ENCODE measurements at regions not wholly inside any gene's neighbourhood (a gene's known extent, or its start where the extent isn't known, plus 50 kb on each side); places are given as distances from the start of the nearest gene placed in this dataset.
"Not testable (repeated sequence)": the region's sequence is repeated elsewhere in the genome, so short reads cannot be mapped to it uniquely, and the experiment has no call there.

GRCh38 chr2:72078773-72079172 lies 68.9 kb downstream of the CYP26B1 start:
- DNase-seq, result no peak

- no peak for DNase-seq
Observed at GRCh38 chr2:72077702-72078169, 69.9 kb downstream of the CYP26B1 start.

- not testable (repeated sequence) for DNase-seq
Observed at GRCh38 chr2:72073373-72073772, 74.3 kb downstream of the CYP26B1 start.

GRCh38 chr2:72064197-72064596 lies 83.5 kb downstream of the CYP26B1 start:
- not testable (repeated sequence) for DNase-seq

- no peak for DNase-seq
Observed at GRCh38 chr2:72062336-72062735, 85.3 kb downstream of the CYP26B1 start.

GRCh38 chr2:72057308-72057707 lies 90.4 kb downstream of the CYP26B1 start:
- DNase-seq, result no peak

- no peak for DNase-seq
Observed at GRCh38 chr2:72051971-72052505, 95.6 kb downstream of the CYP26B1 start.

GRCh38 chr2:72051204-72051603 lies 96.5 kb downstream of the CYP26B1 start:
- no peak for DNase-seq

GRCh38 chr2:72050734-72051133 lies 96.9 kb downstream of the CYP26B1 start:
- no peak for DNase-seq

GRCh38 chr2:72048881-72049477 lies 98.7 kb downstream of the CYP26B1 start:
- DNase-seq, result no peak

- no peak for DNase-seq
Observed at GRCh38 chr2:72043985-72044384, 103.7 kb downstream of the CYP26B1 start.

- DNase-seq, result no peak
Observed at GRCh38 chr2:72041638-72042111, 106.0 kb downstream of the CYP26B1 start.

GRCh38 chr2:72040629-72041571 lies 106.8 kb downstream of the CYP26B1 start:
- DNase-seq, result no peak

GRCh38 chr2:72038524-72038923 lies 109.1 kb downstream of the CYP26B1 start:
- no peak for DNase-seq

- DNase-seq, result no peak
Observed at GRCh38 chr2:72037261-72037666, 110.4 kb downstream of the CYP26B1 start.

- no peak for DNase-seq
Observed at GRCh38 chr2:72036595-72036994, 111.1 kb downstream of the CYP26B1 start.

GRCh38 chr2:72036173-72036545 lies 111.5 kb downstream of the CYP26B1 start:
- no peak for DNase-seq

- DNase-seq, result no peak
Observed at GRCh38 chr2:72035518-72036172, 112.0 kb downstream of the CYP26B1 start.

GRCh38 chr2:72034353-72035095 lies 113.1 kb downstream of the CYP26B1 start:
- no peak for DNase-seq

- DNase-seq, result no peak
Observed at GRCh38 chr2:72033636-72034035, 114.0 kb downstream of the CYP26B1 start.

- no peak for DNase-seq
Observed at GRCh38 chr2:72032481-72033041, 115.1 kb downstream of the CYP26B1 start.
